ENCODE measurements at regions not wholly inside any gene's neighbourhood (a gene's known extent, or its start where the extent isn't known, plus 50 kb on each side); places are given as distances from the start of the nearest gene placed in this dataset.
"Not testable (repeated sequence)": the region's sequence is repeated elsewhere in the genome, so short reads cannot be mapped to it uniquely, and the experiment has no call there.

GRCh38 chr7:73170902-73171301, 85.1 kb upstream of the SPDYE9 start:
- TF ChIP-seq EZH2 (IDR thresholded peaks at IDR 0.05; ENCODE audit: low read depth, unreplicated experiment); POLR2AphosphoS5 (IDR thresholded peaks at IDR 0.05; ENCODE audit: low read depth): not testable (repeated sequence)
- TF ChIP-seq, protein P1, sequence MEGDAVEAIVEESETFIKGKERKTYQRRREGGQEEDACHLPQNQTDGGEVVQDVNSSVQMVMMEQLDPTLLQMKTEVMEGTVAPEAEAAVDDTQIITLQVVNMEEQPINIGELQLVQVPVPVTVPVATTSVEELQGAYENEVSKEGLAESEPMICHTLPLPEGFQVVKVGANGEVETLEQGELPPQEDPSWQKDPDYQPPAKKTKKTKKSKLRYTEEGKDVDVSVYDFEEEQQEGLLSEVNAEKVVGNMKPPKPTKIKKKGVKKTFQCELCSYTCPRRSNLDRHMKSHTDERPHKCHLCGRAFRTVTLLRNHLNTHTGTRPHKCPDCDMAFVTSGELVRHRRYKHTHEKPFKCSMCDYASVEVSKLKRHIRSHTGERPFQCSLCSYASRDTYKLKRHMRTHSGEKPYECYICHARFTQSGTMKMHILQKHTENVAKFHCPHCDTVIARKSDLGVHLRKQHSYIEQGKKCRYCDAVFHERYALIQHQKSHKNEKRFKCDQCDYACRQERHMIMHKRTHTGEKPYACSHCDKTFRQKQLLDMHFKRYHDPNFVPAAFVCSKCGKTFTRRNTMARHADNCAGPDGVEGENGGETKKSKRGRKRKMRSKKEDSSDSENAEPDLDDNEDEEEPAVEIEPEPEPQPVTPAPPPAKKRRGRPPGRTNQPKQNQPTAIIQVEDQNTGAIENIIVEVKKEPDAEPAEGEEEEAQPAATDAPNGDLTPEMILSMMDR (conservative IDR thresholded peaks at IDR 0.05; ENCODE audit: low read depth in 2 of 2), result not testable (repeated sequence)

All from GM23338 (cell line).